ENCODE measurements at regions not wholly inside any gene's neighbourhood (a gene's known extent, or its start where the extent isn't known, plus 50 kb on each side); places are given as distances from the start of the nearest gene placed in this dataset.

GRCh38 chr14:27715561-27715960 lies 1051.0 kb upstream of the FOXG1 start:
- no peak for TF ChIP-seq CTCF (IDR thresholded peaks at IDR 0.05; ENCODE audit: low read depth, low read length)
- DNase-seq (ENCODE audit: low read depth, low spot score), result no peak
- H3K9me3 ChIP-seq (ENCODE audit: control insufficient read depth, insufficient read depth, low read length), result peaks cover 10% of the 10 kb centered on the region; the same call in 1 of the 2 replicates
- ChIA-PET POLR2A (no interaction called here), CTCF (no interaction called here)
- no peaks in the 10 kb centered on the region for H3K27me3 ChIP-seq (ENCODE audit: control insufficient read depth, insufficient read depth, low read length)
- no peak overlapping the region for H3K4me3 ChIP-seq (ENCODE audit: low read depth, low read length)
- no peak overlapping the region for H3K27ac ChIP-seq (ENCODE audit: low read depth, low read length)

GRCh38 chr14:27721760-27722159 lies 1044.8 kb upstream of the FOXG1 start:
- no peak overlapping the region for H3K27ac ChIP-seq (ENCODE audit: low read depth, low read length)
- CTCF ChIA-PET, result no interaction called here
- TF ChIP-seq CTCF (IDR thresholded peaks at IDR 0.05; ENCODE audit: low read depth, low read length), result no peak
- H3K4me3 ChIP-seq (ENCODE audit: low read depth, low read length), result no peak overlapping the region
- H3K9me3 ChIP-seq (ENCODE audit: control insufficient read depth, insufficient read depth, low read length), result 0 out of 2 replicates have a peak, but pooled peaks cover 7% of the 10 kb centered on the region
- no peak for DNase-seq (ENCODE audit: low read depth, low spot score)
- POLR2A ChIA-PET, result no interaction called here
- no peaks in the 10 kb centered on the region for H3K27me3 ChIP-seq (ENCODE audit: control insufficient read depth, insufficient read depth, low read length)

DNA sequence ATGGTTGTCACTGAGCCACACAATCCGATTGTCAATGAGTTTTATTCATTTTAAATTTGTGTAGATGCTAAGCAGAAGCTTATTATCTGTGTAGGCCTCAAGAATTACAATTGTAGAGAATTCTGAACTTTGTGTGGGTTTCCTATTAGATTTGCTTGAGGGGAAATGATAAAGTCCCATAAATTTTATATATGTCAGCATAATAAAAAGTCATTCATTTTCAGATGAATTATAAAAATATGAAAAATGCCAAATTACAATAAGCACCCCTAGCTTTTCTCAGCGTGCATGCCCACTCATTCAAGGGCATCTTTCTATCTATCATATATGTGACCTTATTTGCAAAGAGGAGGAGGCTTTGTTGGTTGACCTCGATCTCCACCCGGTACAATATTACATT lies 1041.1 kb upstream of the FOXG1 start:
- ChIA-PET POLR2A (no interaction called here), CTCF (no interaction called here)
- Histone ChIP-seq H3K27me3 (ENCODE audit: control insufficient read depth, insufficient read depth, low read length) (no peaks in the 10 kb centered on the region), H3K4me3 (ENCODE audit: low read depth, low read length) (no peak overlapping the region), H3K27ac (ENCODE audit: low read depth, low read length) (no peak overlapping the region), H3K9me3 (ENCODE audit: control insufficient read depth, insufficient read depth, low read length) (no peaks in the 10 kb centered on the region)
- DNase-seq (ENCODE audit: low read depth, low spot score), result no peak
- TF ChIP-seq CTCF (IDR thresholded peaks at IDR 0.05; ENCODE audit: low read depth, low read length), result no peak

- POLR2A ChIA-PET, result no interaction called here
- H3K27me3 ChIP-seq (ENCODE audit: control insufficient read depth, insufficient read depth, low read length), result no peaks in the 10 kb centered on the region
- no peak overlapping the region for H3K4me3 ChIP-seq (ENCODE audit: low read depth, low read length)
- no peak overlapping the region for H3K27ac ChIP-seq (ENCODE audit: low read depth, low read length)
- no peak for TF ChIP-seq CTCF (IDR thresholded peaks at IDR 0.05; ENCODE audit: low read depth, low read length)
- no peaks in the 10 kb centered on the region for H3K9me3 ChIP-seq (ENCODE audit: control insufficient read depth, insufficient read depth, low read length)
- DNase-seq (ENCODE audit: low read depth, low spot score), result no peak
- CTCF ChIA-PET, result no interaction called here
Observed at GRCh38 chr14:27727251-27727770, 1039.3 kb upstream of the FOXG1 start.

- ChIA-PET POLR2A (no interaction called here), CTCF (no interaction called here)
- Histone ChIP-seq H3K4me3 (ENCODE audit: low read depth, low read length) (no peak overlapping the region), H3K9me3 (ENCODE audit: control insufficient read depth, insufficient read depth, low read length) (peaks cover 5% of the 10 kb centered on the region; the same call in 1 of the 2 replicates), H3K27me3 (ENCODE audit: control insufficient read depth, insufficient read depth, low read length) (no peaks in the 10 kb centered on the region), H3K27ac (ENCODE audit: low read depth, low read length) (no peak overlapping the region)
- DNase-seq (ENCODE audit: low read depth, low spot score), result no peak
- TF ChIP-seq CTCF (IDR thresholded peaks at IDR 0.05; ENCODE audit: low read depth, low read length), result no peak
Observed at GRCh38 chr14:27730204-27730603, 1036.4 kb upstream of the FOXG1 start.
